CD14-positive monocyte (primary cell): ENCODE measurements at regions not wholly inside any gene's neighbourhood (a gene's known extent, or its start where the extent isn't known, plus 50 kb on each side); places are given as distances from the start of the nearest gene placed in this dataset.

Experiments used
- DNase-seq, 3 donors: peaks; one replicate each; pipeline ENCODE4 v3.0.0-alpha.2; 2011 to 2022
- H2AFZ ChIP-seq: 2 replicates; pipeline ENCODE4 v1.6.0; 2012; ENCODE audit warnings: mild to moderate bottlenecking, low read depth, low read length, inconsistent platforms; ENCODE audit not compliant: insufficient read depth, poor library complexity, severe bottlenecking
- H3K27ac ChIP-seq, 2 donors: 1 replicate in 1 of 2; 2 replicates in 1 of 2; pipeline ENCODE4 v1.5.1; 2012 to 2013; ENCODE audit warnings: low read length in 2 of 2, control low read depth in 1 of 2, inconsistent platforms in 1 of 2, low read depth in 1 of 2, mild to moderate bottlenecking in 1 of 2
- H3K27me3 ChIP-seq, 2 donors: one replicate each; pipeline versions ENCODE4 v1.6.0 to v1.6.1; 2011 to 2013; ENCODE audit warnings: low read length in 2 of 2; ENCODE audit not compliant: control insufficient read depth in 2 of 2, insufficient read depth in 2 of 2
- H3K36me3 ChIP-seq, 2 donors: replicated peaks in 1 of 2; 1 replicate in 1 of 2; 2 replicates in 1 of 2; pipeline versions ENCODE4 v1.5.1 to v1.6.1; 2012 to 2013; ENCODE audit warnings: low read length in 2 of 2, control low read depth in 1 of 2, inconsistent platforms in 1 of 2, mild to moderate bottlenecking in 1 of 2; ENCODE audit not compliant: insufficient read depth in 2 of 2, control insufficient read depth in 1 of 2
- H3K4me1 ChIP-seq, 2 donors: 1 replicate in 1 of 2; 2 replicates in 1 of 2; pipeline versions ENCODE4 v1.5.1 to v1.6.1; 2012 to 2013; ENCODE audit warnings: low read length in 2 of 2, control low read depth in 1 of 2, inconsistent platforms in 1 of 2, mild to moderate bottlenecking in 1 of 2, moderate library complexity in 1 of 2; ENCODE audit not compliant: insufficient read depth in 2 of 2, control insufficient read depth in 1 of 2
- H3K4me2 ChIP-seq: replicated peaks from 2 replicates; pipeline ENCODE3; 2012; ENCODE audit warnings: low read length, moderate library complexity, mild to moderate bottlenecking; ENCODE audit not compliant: poor library complexity, severe bottlenecking; ENCODE audit errors: extremely low read depth
- H3K4me3 ChIP-seq, 3 experiments: fragments of 200-600 bp in 1 of 3; sonication (generic) in 1 of 3; replicated peaks in 1 of 3; 1 replicate in 2 of 3; 2 replicates in 1 of 3; pipeline ENCODE4 v1.5.1; 2011 to 2013; ENCODE audit warnings: low read length in 3 of 3, mild to moderate bottlenecking in 3 of 3, control low read depth in 2 of 3, low read depth in 2 of 3, inconsistent platforms in 1 of 3, moderate library complexity in 1 of 3
- H3K79me2 ChIP-seq: 2 replicates; pipeline ENCODE4 v1.6.0; 2012; ENCODE audit warnings: mild to moderate bottlenecking, control low read depth, inconsistent platforms, low read length, moderate library complexity; ENCODE audit not compliant: insufficient read depth
- H3K9ac ChIP-seq: 2 replicates; pipeline ENCODE4 v1.6.0; 2017; ENCODE audit warnings: low read length, mild to moderate bottlenecking; ENCODE audit not compliant: insufficient read depth, poor library complexity, severe bottlenecking
- H3K9me3 ChIP-seq, 2 donors: replicated peaks in 1 of 2; 1 replicate in 1 of 2; 2 replicates in 1 of 2; pipeline versions ENCODE4 v1.5.1 to v1.6.1; 2012 to 2013; ENCODE audit warnings: low read length in 2 of 2, control low read depth in 1 of 2; ENCODE audit not compliant: control insufficient read depth in 1 of 2, insufficient read depth in 1 of 2
- H4K20me1 ChIP-seq: 2 replicates; pipeline ENCODE4 v1.6.0; 2012; ENCODE audit warnings: mild to moderate bottlenecking, low read length, control low read depth, moderate library complexity; ENCODE audit not compliant: insufficient read depth
- H3K27ac Mint-ChIP-seq, 7 donors: one replicate each; pipeline ENCODE4 v1.8.0; 2020; ENCODE audit warnings: mild to moderate bottlenecking in 7 of 7, mixed read lengths in 7 of 7, moderate library complexity in 6 of 7, inconsistent platforms in 2 of 7
- H3K27me3 Mint-ChIP-seq, 3 donors: one replicate each; pipeline ENCODE4 v1.8.0; 2021 to 2022; ENCODE audit warnings: low read depth in 3 of 3, mild to moderate bottlenecking in 3 of 3, mixed read lengths in 3 of 3, moderate library complexity in 3 of 3, inconsistent platforms in 1 of 3
- H3K36me3 Mint-ChIP-seq, 2 donors: one replicate each; pipeline ENCODE4 v1.8.0; 2020; ENCODE audit warnings: mixed read lengths in 2 of 2, inconsistent platforms in 1 of 2, mild to moderate bottlenecking in 1 of 2
- H3K4me1 Mint-ChIP-seq: one replicate; pipeline ENCODE4 v1.8.0; 2020; ENCODE audit warnings: mild to moderate bottlenecking, mixed read lengths
- H3K4me3 Mint-ChIP-seq, 2 donors: one replicate each; pipeline ENCODE4 v1.8.0; 2020; ENCODE audit warnings: mild to moderate bottlenecking in 2 of 2, mixed read lengths in 2 of 2, moderate library complexity in 1 of 2
- H3K9me3 Mint-ChIP-seq, 7 donors: one replicate each; pipeline ENCODE4 v1.8.0; 2020 to 2022; ENCODE audit warnings: mixed read lengths in 7 of 7, mild to moderate bottlenecking in 6 of 7, moderate library complexity in 6 of 7, inconsistent platforms in 2 of 7
- CTCF ChIP-seq: fragments of 200-600 bp; IDR thresholded peaks from one replicate; pipeline ENCODE4 v1.8.0; 2022; ENCODE audit warnings: antibody characterized with exemption, mild to moderate bottlenecking
- WGBS: methylation state at CpG from one replicate; pipeline ENCODE4 v1.1.5; 2013; ENCODE audit warnings: missing lambda C conversion rate; ENCODE audit not compliant: insufficient coverage; 5-methylcytosine and 5-hydroxymethylcytosine counted together
- intact Hi-C, 2 donors: fragments of 100-400 bp; cut with micrococcal nuclease; formaldehyde crosslinking; loops; one replicate each; pipeline versions ENCODE4 v1.15.0 to v1.15.1; 2023

GRCh38 chr5:133696782-133697507, 84.6 kb upstream of the FSTL4 start:
- H3K4me3 Mint-ChIP-seq: no peak overlapping the region
- no peaks in the 10 kb centered on the region for H4K20me1 ChIP-seq
- no peak overlapping the region for H3K4me3 ChIP-seq
- no peaks in the 10 kb centered on the region for H3K36me3 ChIP-seq
- H3K27me3 Mint-ChIP-seq: peaks cover 1 to 8% (median 6%) of the 10 kb centered on the region in 3 donors
- DNase-seq: no peak
- H3K9me3 ChIP-seq: no peaks in the 10 kb centered on the region
- no peak overlapping the region for H3K9ac ChIP-seq
- H3K4me2 ChIP-seq: no peak overlapping the region
- no peak overlapping the region for H2AFZ ChIP-seq
- peaks cover 0 to 6% (median 1%) of the 10 kb centered on the region in 7 donors for H3K9me3 Mint-ChIP-seq
- no peak overlapping the region for H3K27ac ChIP-seq
- no peak for TF ChIP-seq CTCF
- no peaks in the 10 kb centered on the region for H3K27me3 ChIP-seq
- intact Hi-C loops: no loop called here
- no peaks in the 10 kb centered on the region for H3K36me3 Mint-ChIP-seq
- no peaks in the 10 kb centered on the region for H3K4me1 ChIP-seq
- no peaks in the 10 kb centered on the region for H3K79me2 ChIP-seq
- H3K27ac Mint-ChIP-seq: no peak overlapping the region
- H3K4me1 Mint-ChIP-seq: no peaks in the 10 kb centered on the region
- 96% methylated on average over 9 of the region's 10 CpGs for WGBS

- no peaks in the 10 kb centered on the region for H3K36me3 Mint-ChIP-seq
- no peak overlapping the region for H3K4me3 ChIP-seq
- peaks cover 5 to 9% (median 9%) of the 10 kb centered on the region in 3 donors for H3K27me3 Mint-ChIP-seq
- H3K9me3 Mint-ChIP-seq: peaks cover 0 to 6% (median 1%) of the 10 kb centered on the region in 7 donors
- no peaks in the 10 kb centered on the region for H3K79me2 ChIP-seq
- H3K9me3 ChIP-seq: no peaks in the 10 kb centered on the region
- WGBS: 88% methylated on average over 7 of the region's 10 CpGs
- no peak overlapping the region for H3K4me3 Mint-ChIP-seq
- H3K27ac Mint-ChIP-seq: no peak overlapping the region
- no peaks in the 10 kb centered on the region for H3K36me3 ChIP-seq
- no peak overlapping the region for H3K27ac ChIP-seq
- H4K20me1 ChIP-seq: no peaks in the 10 kb centered on the region
- intact Hi-C loops: no loop called here
- no peak for TF ChIP-seq CTCF
- no peak for DNase-seq
- no peaks in the 10 kb centered on the region for H3K4me1 Mint-ChIP-seq
- H3K9ac ChIP-seq: no peak overlapping the region
- H3K4me1 ChIP-seq: no peaks in the 10 kb centered on the region
- H3K4me2 ChIP-seq: no peak overlapping the region
- no peaks in the 10 kb centered on the region for H3K27me3 ChIP-seq
- H2AFZ ChIP-seq: no peak overlapping the region
Observed at GRCh38 chr5:133696006-133696584, 83.8 kb upstream of the FSTL4 start.
